ENCODE measurements at regions not wholly inside any gene's neighbourhood (a gene's known extent, or its start where the extent isn't known, plus 50 kb on each side); places are given as distances from the start of the nearest gene placed in this dataset.
"Not testable (repeated sequence)": the region's sequence is repeated elsewhere in the genome, so short reads cannot be mapped to it uniquely, and the experiment has no call there.

- peak; percentile 99 for DNase-seq (ENCODE audit: low read depth)
Observed at GRCh38 chr20:5696011-5696559, 54.1 kb upstream of the SHLD1 start.

GRCh38 chr20:5691918-5692618, 58.1 kb upstream of the SHLD1 start:
- DNase-seq (ENCODE audit: low read depth), result no peak

- no peak for DNase-seq (ENCODE audit: low read depth)
Observed at GRCh38 chr20:5689463-5689862, 60.7 kb upstream of the SHLD1 start.

- DNase-seq (ENCODE audit: low read depth), result no peak
Observed at GRCh38 chr20:5688431-5688972, 61.7 kb upstream of the SHLD1 start.

- no peak for DNase-seq (ENCODE audit: low read depth)
Observed at GRCh38 chr20:5687884-5688283, 62.3 kb upstream of the SHLD1 start.

GRCh38 chr20:5686384-5687105, 63.7 kb upstream of the SHLD1 start:
- DNase-seq (ENCODE audit: low read depth), result no peak

GRCh38 chr20:5682556-5682955, 67.6 kb upstream of the SHLD1 start:
- DNase-seq (ENCODE audit: low read depth), result not testable (repeated sequence)

GRCh38 chr20:5680192-5680591, 69.4 kb upstream of the GPCPD1 start:
- DNase-seq (ENCODE audit: low read depth), result no peak

GRCh38 chr20:5678777-5679176, 68.0 kb upstream of the GPCPD1 start:
- DNase-seq (ENCODE audit: low read depth), result no peak

- not testable (repeated sequence) for DNase-seq (ENCODE audit: low read depth)
Observed at GRCh38 chr20:5677944-5678343, 67.1 kb upstream of the GPCPD1 start.

- DNase-seq (ENCODE audit: low read depth), result no peak
Observed at GRCh38 chr20:5677389-5677788, 66.6 kb upstream of the GPCPD1 start.

- peak; percentile 59 for DNase-seq (ENCODE audit: low read depth)
Observed at GRCh38 chr20:5675103-5676091, 64.6 kb upstream of the GPCPD1 start.

- DNase-seq (ENCODE audit: low read depth), result no peak
Observed at GRCh38 chr20:5674176-5674660, 63.4 kb upstream of the GPCPD1 start.

- DNase-seq (ENCODE audit: low read depth), result no peak
Observed at GRCh38 chr20:5670874-5671273, 60.1 kb upstream of the GPCPD1 start.

- no peak for DNase-seq (ENCODE audit: low read depth)
Observed at GRCh38 chr20:5670036-5670536, 59.3 kb upstream of the GPCPD1 start.

GRCh38 chr20:5668529-5668868, 57.7 kb upstream of the GPCPD1 start:
- DNase-seq (ENCODE audit: low read depth), result no peak

- no peak for DNase-seq (ENCODE audit: low read depth)
Observed at GRCh38 chr20:5667705-5668528, 57.1 kb upstream of the GPCPD1 start.

- DNase-seq (ENCODE audit: low read depth), result no peak
Observed at GRCh38 chr20:5665417-5665816, 54.6 kb upstream of the GPCPD1 start.

- DNase-seq (ENCODE audit: low read depth), result no peak
Observed at GRCh38 chr20:5663396-5663795, 52.6 kb upstream of the GPCPD1 start.

GRCh38 chr20:5662769-5663168, 52.0 kb upstream of the GPCPD1 start:
- DNase-seq (ENCODE audit: low read depth), result no peak

- DNase-seq (ENCODE audit: low read depth), result not testable (repeated sequence)
Observed at GRCh38 chr20:5660756-5661155, 50.0 kb upstream of the GPCPD1 start.
